Spleen (tissue), 7 donors: ENCODE measurements at regions not wholly inside any gene's neighbourhood (a gene's known extent, or its start where the extent isn't known, plus 50 kb on each side); places are given as distances from the start of the nearest gene placed in this dataset.

Experiments
- CTCF ChIP-seq, 11 experiments: fragments of 200-600 bp in 7 of 11; fragments of 450-650 bp in 4 of 11; sonication (generic) in 4 of 11; IDR thresholded peaks in 8 of 11; conservative IDR thresholded peaks in 3 of 11; 1 replicate in 7 of 11; 2 replicates in 4 of 11; pipeline versions ENCODE4 v1.4.0 to v1.8.0; 2016 to 2021; ENCODE audit warnings: antibody characterized with exemption in 11 of 11, inconsistent platforms in 4 of 11, mild to moderate bottlenecking in 1 of 11
- POLR2AphosphoS5 ChIP-seq, 3 donors: sonication (generic); formaldehyde crosslinking; IDR thresholded peaks; one replicate each; pipeline ENCODE4 v1.5.1; 2017; ENCODE audit warnings: antibody characterized with exemption in 3 of 3
- donor health status: DM: no; HTN: no; CAD: no; lungs with moderate emphysema.
- donor health status: DM: no; HTN: no; CAD: no.
- donor health status: DM: no; HTN: no; CAD: no.

GRCh38 chr12:113758165-113758924 lies 207.8 kb downstream of the RBM19 start:
- TF ChIP-seq POLR2AphosphoS5 (IDR thresholded peaks at IDR 0.05) (no peak), CTCF (IDR thresholded peaks at IDR 0.05 in 8 of 11, conservative IDR thresholded peaks at IDR 0.05 in 3 of 11) (no peak)
